Activated CD4-positive, alpha-beta memory T cell treated with anti-CD3 and anti-CD28 coated beads, Interleukin-2, amount 10 ng/mL, durations not matched to agents 7 days and 5 days (primary cell): ENCODE measurements at regions not wholly inside any gene's neighbourhood (a gene's known extent, or its start where the extent isn't known, plus 50 kb on each side); places are given as distances from the start of the nearest gene placed in this dataset.
"Not testable (repeated sequence)": the region's sequence is repeated elsewhere in the genome, so short reads cannot be mapped to it uniquely, and the experiment has no call there.

ENCODE experiments used
- CTCF ChIA-PET: fragments of 350-600 bp; sonication (Branson Sonifier 250); formaldehyde crosslinking; loops from one replicate; lab custom pipeline; 2021; ENCODE audit warnings: antibody characterized with exemption, inconsistent platforms; lab: Charles Lee
- POLR2A ChIA-PET: fragments of 350-600 bp; sonication (Branson Sonifier 250); formaldehyde crosslinking; loops from one replicate; lab custom pipeline; 2021; ENCODE audit warnings: antibody characterized with exemption; lab: Charles Lee
- DNase-seq: peaks from one replicate; pipeline ENCODE4 v3.0.0-alpha.2; 2020
- H3K27ac Mint-ChIP-seq: one replicate; pipeline ENCODE4 v1.8.0; 2021; ENCODE audit warnings: mild to moderate bottlenecking, mixed read lengths
- H3K27me3 Mint-ChIP-seq: one replicate; pipeline ENCODE4 v1.8.0; 2021; ENCODE audit warnings: mixed read lengths
- H3K36me3 Mint-ChIP-seq: one replicate; pipeline ENCODE4 v1.8.0; 2021; ENCODE audit warnings: low read depth, mixed read lengths
- H3K4me1 Mint-ChIP-seq: one replicate; pipeline ENCODE4 v1.8.0; 2021; ENCODE audit warnings: mixed read lengths
- H3K4me3 Mint-ChIP-seq: one replicate; pipeline ENCODE4 v1.8.0; 2021; ENCODE audit warnings: mild to moderate bottlenecking, mixed read lengths
- H3K9me3 Mint-ChIP-seq: one replicate; pipeline ENCODE4 v1.8.0; 2021; ENCODE audit warnings: mixed read lengths

GRCh38 chr19:27962264-27962663 lies 1250.7 kb downstream of the UQCRFS1 start:
- DNase-seq: no peak
- Mint-ChIP-seq H3K27me3 (no peaks in the 10 kb centered on the region), H3K4me3 (no peak overlapping the region), H3K4me1 (no peaks in the 10 kb centered on the region), H3K36me3 (no peaks in the 10 kb centered on the region), H3K27ac (no peak overlapping the region), H3K9me3 (no peaks in the 10 kb centered on the region)
- POLR2A ChIA-PET: no interaction called here
- CTCF ChIA-PET: no interaction called here

DNA sequence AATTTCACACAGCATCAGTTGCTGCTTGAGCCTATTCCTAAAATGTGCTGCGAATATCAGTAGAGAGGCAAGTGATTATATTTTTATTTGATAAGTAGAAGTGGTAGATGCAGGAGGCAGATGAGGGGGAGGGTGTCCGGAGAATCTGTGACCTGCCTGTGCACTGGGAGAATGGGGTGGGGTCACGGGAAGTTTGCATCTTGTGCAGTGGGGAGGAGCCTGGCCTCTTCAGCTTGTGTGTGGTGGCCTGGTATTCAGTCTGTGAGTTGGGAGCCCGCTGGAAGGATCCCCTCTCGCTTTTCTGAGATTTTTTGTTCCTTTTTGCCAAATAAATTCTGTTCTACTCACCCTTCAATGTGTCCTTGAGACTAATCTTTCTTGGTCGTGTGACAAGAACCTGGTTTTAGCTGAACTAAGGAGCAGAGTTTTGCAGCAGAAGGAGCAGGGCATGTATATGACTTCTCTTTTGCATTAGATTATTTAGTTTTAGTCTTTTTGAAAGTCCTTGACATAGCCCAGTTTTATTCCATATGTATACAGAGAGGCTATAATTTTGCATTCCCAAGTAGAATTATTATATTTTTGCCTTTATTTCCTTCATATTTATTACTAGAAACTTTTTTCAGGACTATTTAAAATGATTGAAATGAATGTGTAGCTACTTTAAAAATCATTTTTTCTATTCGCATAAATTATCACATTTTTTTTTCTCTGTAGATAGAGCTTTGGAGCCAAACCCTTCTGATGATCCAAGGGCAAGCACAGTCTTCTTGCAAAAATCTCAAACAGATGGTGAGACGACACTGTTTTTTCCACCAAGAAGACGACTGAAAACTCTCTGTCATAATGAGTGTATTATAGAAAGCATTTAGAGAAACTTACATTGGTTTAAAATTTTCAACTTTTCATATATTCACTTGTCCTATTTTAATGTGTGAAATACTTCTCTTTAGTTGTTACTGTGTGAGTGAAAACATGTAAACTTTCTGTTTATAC lies 1257.2 kb downstream of the UQCRFS1 start:
- Mint-ChIP-seq H3K4me3 (no peak overlapping the region), H3K27me3 (no peaks in the 10 kb centered on the region), H3K9me3 (no peaks in the 10 kb centered on the region), H3K36me3 (no peaks in the 10 kb centered on the region), H3K27ac (no peak overlapping the region), H3K4me1 (no peaks in the 10 kb centered on the region)
- DNase-seq: no peak
- ChIA-PET CTCF (no interaction called here), POLR2A (no interaction called here)

DNA sequence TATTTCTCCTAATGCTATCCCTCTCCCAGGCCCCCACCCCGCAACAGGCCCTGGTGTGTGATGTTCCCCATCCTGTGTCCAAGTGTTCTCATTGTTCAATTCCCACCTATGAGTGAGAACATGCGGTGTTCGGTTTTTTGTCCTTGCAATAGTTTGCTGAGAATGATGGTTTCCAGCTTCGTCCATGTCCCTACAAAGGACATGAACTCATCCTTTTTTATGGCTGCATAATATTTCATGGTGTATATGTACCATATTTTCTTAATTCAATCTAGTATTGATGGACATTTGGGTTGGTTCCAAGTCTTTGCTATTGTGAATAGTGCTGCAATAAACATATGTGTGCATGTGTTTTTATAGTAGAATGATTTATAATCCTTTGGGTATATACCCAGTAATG lies 1270.3 kb downstream of the UQCRFS1 start:
- H3K27ac Mint-ChIP-seq, H3K4me1 Mint-ChIP-seq, H3K4me3 Mint-ChIP-seq, POLR2A ChIA-PET, H3K36me3 Mint-ChIP-seq, H3K27me3 Mint-ChIP-seq, DNase-seq, CTCF ChIA-PET: not testable (repeated sequence)
- peaks cover 24% of the 10 kb centered on the region for H3K9me3 Mint-ChIP-seq

DNA sequence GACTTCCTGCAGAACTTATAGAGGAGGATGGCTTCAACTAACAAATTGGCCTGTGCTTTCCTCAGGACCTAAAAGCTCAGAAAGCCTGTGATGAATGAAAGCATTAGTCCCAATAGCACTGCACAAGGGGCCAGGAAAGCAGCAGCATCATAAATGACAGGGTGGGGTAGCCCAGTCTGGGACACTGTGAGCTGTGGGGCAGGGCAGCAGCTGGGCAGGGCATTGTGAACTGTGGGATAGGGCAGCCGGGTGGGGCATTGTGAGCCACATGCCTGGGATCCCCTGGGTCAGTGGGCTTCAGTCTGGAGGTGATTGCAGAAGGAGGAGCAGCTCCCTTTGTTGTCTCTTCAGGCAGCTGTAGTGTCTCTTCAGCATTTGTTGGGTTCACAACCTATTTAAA lies 1276.8 kb downstream of the UQCRFS1 start:
- POLR2A ChIA-PET: no interaction called here
- CTCF ChIA-PET: no interaction called here
- Mint-ChIP-seq H3K9me3 (peaks cover 6% of the 10 kb centered on the region), H3K4me3 (no peak overlapping the region), H3K36me3 (no peaks in the 10 kb centered on the region), H3K4me1 (no peaks in the 10 kb centered on the region), H3K27ac (no peak overlapping the region), H3K27me3 (no peaks in the 10 kb centered on the region)
- no peak for DNase-seq

DNA sequence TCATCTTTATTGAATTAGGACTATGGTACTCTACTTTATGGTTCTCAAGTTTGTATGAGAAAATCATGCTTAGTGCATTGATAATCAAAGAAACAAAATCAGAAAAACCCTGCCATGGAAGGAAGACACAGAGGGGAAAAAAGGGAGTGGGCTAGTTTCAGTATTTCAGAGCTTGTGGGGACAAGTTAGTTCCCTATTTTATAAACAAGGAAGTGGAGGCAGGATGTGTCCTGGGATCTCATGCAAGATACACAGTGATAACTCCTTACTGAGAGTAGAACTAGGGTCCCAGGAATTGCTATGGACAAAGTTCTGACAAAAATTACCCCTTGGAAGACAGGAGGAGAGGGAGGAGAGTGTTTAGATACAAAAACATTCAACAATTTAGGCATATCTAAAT lies 1277.3 kb downstream of the UQCRFS1 start:
- ChIA-PET CTCF (no interaction called here), POLR2A (no interaction called here)
- Mint-ChIP-seq H3K4me3 (no peak overlapping the region), H3K4me1 (no peaks in the 10 kb centered on the region), H3K9me3 (peaks cover 6% of the 10 kb centered on the region), H3K36me3 (no peaks in the 10 kb centered on the region), H3K27ac (no peak overlapping the region), H3K27me3 (no peaks in the 10 kb centered on the region)
- no peak for DNase-seq

DNA sequence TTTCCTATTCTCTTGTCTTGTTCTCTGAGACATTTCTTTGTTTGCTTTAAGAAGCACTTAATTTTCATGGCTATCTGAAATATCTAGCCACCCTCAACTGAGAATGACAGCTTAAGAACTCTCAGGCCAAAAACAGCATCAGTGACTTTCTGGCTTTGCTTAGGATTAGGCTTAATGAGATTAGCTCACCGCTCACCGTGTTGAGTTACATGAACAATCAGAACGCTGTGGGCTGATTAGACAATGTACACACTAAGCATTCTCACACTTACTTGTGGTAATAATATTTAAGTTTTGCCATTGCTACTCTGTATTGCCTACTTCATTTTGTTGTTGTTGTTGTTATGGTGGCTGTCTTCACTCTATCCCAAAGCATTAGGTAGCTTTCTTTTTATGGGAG lies 1283.6 kb downstream of the UQCRFS1 start:
- Mint-ChIP-seq H3K27me3 (no peaks in the 10 kb centered on the region), H3K27ac (no peak overlapping the region), H3K36me3 (no peaks in the 10 kb centered on the region)

GRCh38 chr19:27925202-27925601 lies 1287.7 kb downstream of the UQCRFS1 start:
- CTCF ChIA-PET: no interaction called here
- Mint-ChIP-seq H3K4me1 (no peaks in the 10 kb centered on the region), H3K27ac (no peak overlapping the region)

More for the DNA sequence above, 1283.6 kb downstream of the UQCRFS1 start:
- CTCF ChIA-PET: no interaction called here
- POLR2A ChIA-PET: no interaction called here
- no peak overlapping the region for H3K4me3 Mint-ChIP-seq
- no peak for DNase-seq
- H3K9me3 Mint-ChIP-seq: peaks cover 2% of the 10 kb centered on the region
- no peaks in the 10 kb centered on the region for H3K4me1 Mint-ChIP-seq

DNA sequence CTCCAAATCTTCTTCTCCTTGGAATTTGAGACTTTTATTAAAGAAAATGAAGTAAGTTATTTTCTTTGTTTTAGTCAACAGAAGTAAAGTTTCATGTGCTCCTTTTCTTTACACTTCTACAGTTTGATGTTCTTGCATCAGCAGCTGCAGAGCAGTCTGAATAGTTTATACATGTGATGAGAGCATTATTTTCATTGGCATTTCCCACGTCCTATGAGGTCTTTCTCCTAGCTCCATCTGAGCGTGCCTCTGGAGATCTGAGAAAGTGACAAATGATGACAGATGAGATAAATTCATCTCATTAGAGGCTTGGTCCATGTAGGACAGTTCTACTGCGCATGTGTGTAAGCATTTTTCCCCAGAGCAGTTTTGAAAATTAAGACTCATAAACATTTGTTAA lies 1290.0 kb downstream of the UQCRFS1 start:
- CTCF ChIA-PET: no interaction called here
- no peak for DNase-seq
- peaks cover 6% of the 10 kb centered on the region for H3K9me3 Mint-ChIP-seq
- no peak overlapping the region for H3K27ac Mint-ChIP-seq
- POLR2A ChIA-PET: no interaction called here
- H3K4me3 Mint-ChIP-seq: no peak overlapping the region
- no peaks in the 10 kb centered on the region for H3K27me3 Mint-ChIP-seq
- H3K36me3 Mint-ChIP-seq: no peaks in the 10 kb centered on the region
- H3K4me1 Mint-ChIP-seq: no peaks in the 10 kb centered on the region

More at GRCh38 chr19:27925202-27925601, 1287.7 kb downstream of the UQCRFS1 start:
- Mint-ChIP-seq H3K36me3 (no peaks in the 10 kb centered on the region), H3K4me3 (no peak overlapping the region), H3K9me3 (peaks cover 4% of the 10 kb centered on the region), H3K27me3 (no peaks in the 10 kb centered on the region)
- POLR2A ChIA-PET: no interaction called here
- no peak for DNase-seq

DNA sequence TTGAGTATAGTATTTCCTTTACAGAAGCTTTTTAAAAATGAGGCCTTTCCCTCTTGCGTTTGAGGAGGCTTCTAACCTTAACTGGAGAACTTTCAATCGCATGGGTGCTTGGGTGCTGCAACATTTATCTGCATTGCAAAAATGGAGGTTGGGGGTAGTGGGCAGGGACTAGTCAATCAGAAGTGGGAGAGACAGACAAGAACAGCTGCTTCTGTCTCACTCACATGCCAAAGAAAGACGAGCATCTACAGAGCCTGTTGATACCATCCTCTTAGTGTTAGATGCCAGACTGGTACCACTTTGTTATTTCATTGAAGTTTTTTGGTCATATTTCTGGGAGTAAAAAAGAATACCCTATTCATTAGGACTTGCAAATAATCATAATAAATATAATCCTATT lies 1292.2 kb downstream of the UQCRFS1 start:
- ChIA-PET CTCF (no interaction called here), POLR2A (no interaction called here)
- Mint-ChIP-seq H3K36me3 (no peaks in the 10 kb centered on the region), H3K4me3 (no peak overlapping the region), H3K9me3 (peaks cover 6% of the 10 kb centered on the region), H3K27ac (no peak overlapping the region), H3K4me1 (no peaks in the 10 kb centered on the region), H3K27me3 (no peaks in the 10 kb centered on the region)
- DNase-seq: no peak

GRCh38 chr19:27918818-27919217 lies 1294.1 kb downstream of the UQCRFS1 start:
- Mint-ChIP-seq H3K27me3 (no peaks in the 10 kb centered on the region), H3K27ac (no peak overlapping the region), H3K4me1 (no peaks in the 10 kb centered on the region), H3K9me3 (peaks cover 6% of the 10 kb centered on the region), H3K4me3 (no peak overlapping the region), H3K36me3 (no peaks in the 10 kb centered on the region)
- ChIA-PET CTCF (no interaction called here), POLR2A (no interaction called here)
- DNase-seq: no peak

DNA sequence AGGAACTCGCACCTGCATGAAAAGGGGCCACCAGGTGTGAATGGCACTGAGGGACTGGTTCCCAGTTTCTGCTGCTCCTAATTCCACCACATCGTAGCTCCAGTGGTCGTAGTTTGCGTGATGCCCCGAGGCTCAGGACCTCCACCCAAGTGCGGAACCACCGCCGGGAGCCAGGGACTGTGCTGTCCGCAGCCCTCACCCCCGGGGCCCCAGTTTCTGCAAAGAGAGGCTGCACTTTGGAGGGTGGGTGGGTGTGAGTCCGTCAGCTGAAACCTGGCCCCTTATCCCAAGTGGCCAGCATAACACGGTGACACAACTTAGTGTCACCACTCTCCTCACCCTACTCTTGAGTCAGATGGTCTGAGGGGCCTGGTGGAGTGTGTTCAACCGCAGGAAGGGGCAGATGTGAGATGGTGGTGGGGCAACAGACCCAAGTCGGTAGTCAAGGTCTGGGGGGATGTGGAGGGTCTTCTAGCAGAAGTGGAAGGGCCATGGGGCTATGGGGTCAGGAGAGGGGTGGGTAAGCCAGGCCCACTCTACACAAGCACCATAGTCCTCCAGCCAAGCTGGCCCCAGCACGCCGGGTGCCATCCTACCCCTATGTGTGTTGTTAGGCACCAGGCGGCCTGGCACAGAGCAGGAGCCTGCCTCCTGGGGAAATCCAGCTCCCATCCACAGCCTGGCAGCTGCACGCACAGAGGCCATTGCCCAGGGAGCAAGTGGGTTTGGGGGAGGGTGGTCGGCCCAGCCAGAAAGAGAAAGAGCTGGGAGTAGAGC lies 1301.6 kb downstream of the UQCRFS1 start:
- H3K27me3 Mint-ChIP-seq: no peaks in the 10 kb centered on the region

GRCh38 chr19:27909861-27910260 lies 1303.1 kb downstream of the UQCRFS1 start:
- H3K4me1 Mint-ChIP-seq: no peaks in the 10 kb centered on the region
- H3K4me3 Mint-ChIP-seq: no peak overlapping the region
- CTCF ChIA-PET: no interaction called here
- H3K27me3 Mint-ChIP-seq: no peaks in the 10 kb centered on the region
- H3K36me3 Mint-ChIP-seq: no peaks in the 10 kb centered on the region
- no peak for DNase-seq
- no peak overlapping the region for H3K27ac Mint-ChIP-seq
- POLR2A ChIA-PET: no interaction called here
- H3K9me3 Mint-ChIP-seq: peaks cover 12% of the 10 kb centered on the region

More for the DNA sequence above, 1301.6 kb downstream of the UQCRFS1 start:
- H3K4me1 Mint-ChIP-seq: no peaks in the 10 kb centered on the region
- no peak for DNase-seq
- H3K4me3 Mint-ChIP-seq: no peak overlapping the region
- H3K9me3 Mint-ChIP-seq: peaks cover 12% of the 10 kb centered on the region
- no peaks in the 10 kb centered on the region for H3K36me3 Mint-ChIP-seq
- ChIA-PET CTCF (no interaction called here), POLR2A (no interaction called here)
- no peak overlapping the region for H3K27ac Mint-ChIP-seq

GRCh38 chr19:27909185-27909840 lies 1303.6 kb downstream of the UQCRFS1 start:
- no peaks in the 10 kb centered on the region for H3K4me1 Mint-ChIP-seq
- DNase-seq: no peak
- no peak overlapping the region for H3K4me3 Mint-ChIP-seq
- peaks cover 12% of the 10 kb centered on the region for H3K9me3 Mint-ChIP-seq
- no peaks in the 10 kb centered on the region for H3K36me3 Mint-ChIP-seq
- POLR2A ChIA-PET: no interaction called here
- CTCF ChIA-PET: no interaction called here
- no peaks in the 10 kb centered on the region for H3K27me3 Mint-ChIP-seq
- no peak overlapping the region for H3K27ac Mint-ChIP-seq
